Caco-2 (cell line): ENCODE measurements at regions not wholly inside any gene's neighbourhood (a gene's known extent, or its start where the extent isn't known, plus 50 kb on each side); places are given as distances from the start of the nearest gene placed in this dataset.
"Not testable (repeated sequence)": the region's sequence is repeated elsewhere in the genome, so short reads cannot be mapped to it uniquely, and the experiment has no call there.

ENCODE experiments used
- BruUV-seq: library from RNA; stranded (reverse); fragments of 400-500 nt; replicated peaks from 2 replicates; lab custom pipeline; 2021; lab: Mats Ljungman, UMichigan
- CTCF ChIA-PET: fragments of 300-600 bp; sonication (Branson Sonifier 250); formaldehyde crosslinking; loops from one replicate; lab custom pipeline; 2022; ENCODE audit warnings: antibody characterized with exemption; lab: Charles Lee
- POLR2A ChIA-PET: fragments of 300-600 bp; sonication (Branson Sonifier 250); formaldehyde crosslinking; loops from one replicate; lab custom pipeline; 2022; ENCODE audit warnings: antibody characterized with exemption; lab: Charles Lee
- DNase-seq, 2 experiments: peaks; one replicate each; pipeline versions ENCODE4 v3.0.0 to v3.0.0-alpha.2; 2020 to 2022
- H3K27me3 ChIP-seq: replicated peaks from 2 replicates; pipeline ENCODE4 v1.6.0; 2011; ENCODE audit warnings: low read length; ENCODE audit not compliant: control insufficient read depth, insufficient read depth
- H3K36me3 ChIP-seq: 2 replicates; pipeline ENCODE4 v1.5.1; 2011; ENCODE audit warnings: low read length; ENCODE audit not compliant: control insufficient read depth, insufficient read depth
- H3K4me1 ChIP-seq: fragments of 250-450 bp; sonication (Bioruptor Pico); 2 replicates; pipeline ENCODE4 v1.5.1; 2020; ENCODE audit warnings: mild to moderate bottlenecking
- H3K4me3 ChIP-seq: 2 replicates; pipeline ENCODE4 v1.5.1; 2011; ENCODE audit warnings: low read depth, mild to moderate bottlenecking, control low read depth, low read length
- H3K9me3 ChIP-seq: fragments of 250-450 bp; sonication (Bioruptor Pico); 2 replicates; pipeline ENCODE4 v1.5.1; 2020; ENCODE audit warnings: mild to moderate bottlenecking, moderate library complexity
- H3K27ac Mint-ChIP-seq: one replicate; pipeline ENCODE4 v1.8.0; 2022; ENCODE audit warnings: mixed read lengths; ENCODE audit not compliant: unreplicated experiment
- H3K27me3 Mint-ChIP-seq: one replicate; pipeline ENCODE4 v1.8.0; 2022; ENCODE audit warnings: mixed read lengths; ENCODE audit not compliant: insufficient read depth, unreplicated experiment
- H3K36me3 Mint-ChIP-seq: one replicate; pipeline ENCODE4 v1.8.0; 2022; ENCODE audit warnings: mild to moderate bottlenecking, mixed read lengths; ENCODE audit not compliant: insufficient read depth, unreplicated experiment
- H3K4me1 Mint-ChIP-seq: one replicate; pipeline ENCODE4 v1.8.0; 2022; ENCODE audit warnings: low read depth, mixed read lengths; ENCODE audit not compliant: unreplicated experiment
- H3K4me3 Mint-ChIP-seq: one replicate; pipeline ENCODE4 v1.8.0; 2022; ENCODE audit warnings: mild to moderate bottlenecking, moderate library complexity, mixed read lengths; ENCODE audit not compliant: unreplicated experiment
- H3K9me3 Mint-ChIP-seq: one replicate; pipeline ENCODE4 v1.8.0; 2022; ENCODE audit warnings: mixed read lengths; ENCODE audit not compliant: unreplicated experiment
- CTCF ChIP-seq, 2 experiments: fragments of 200-600 bp in 1 of 2; IDR thresholded peaks; 1 replicate in 1 of 2; 2 replicates in 1 of 2; pipeline versions ENCODE4 v1.5.1 to v1.8.0; 2011 to 2022; ENCODE audit warnings: antibody characterized with exemption in 1 of 2, control low read depth in 1 of 2, inconsistent platforms in 1 of 2, low read depth in 1 of 2, low read length in 1 of 2, mild to moderate bottlenecking in 1 of 2, moderate library complexity in 1 of 2; ENCODE audit not compliant: insufficient read depth in 1 of 2, severe bottlenecking in 1 of 2, unreplicated experiment in 1 of 2
- intact Hi-C: fragments of 100-400 bp; cut with micrococcal nuclease; formaldehyde crosslinking; loops from one replicate; pipeline ENCODE4 v1.10.0; 2022; ENCODE audit not compliant: unreplicated experiment

GRCh38 chr13:90846936-90847335 is 500.6 kb upstream of the MIR17HG start:
- Mint-ChIP-seq H3K9me3 (peaks cover 49% of the 10 kb centered on the region), H3K27ac (no peak overlapping the region), H3K27me3 (no peaks in the 10 kb centered on the region), H3K36me3 (no peaks in the 10 kb centered on the region), H3K4me3 (no peak overlapping the region), H3K4me1 (peaks cover 14% of the 10 kb centered on the region)
- Histone ChIP-seq H3K4me3 (no peak overlapping the region), H3K9me3 (no peaks in the 10 kb centered on the region), H3K27me3 (no peaks in the 10 kb centered on the region), H3K36me3 (no peaks in the 10 kb centered on the region), H3K4me1 (peaks cover 9% of the 10 kb centered on the region; the same call in 1 of the 2 replicates)
- no peak for TF ChIP-seq CTCF (IDR thresholded peaks at IDR 0.05; ENCODE audit: insufficient read depth in 1 of 2, low read depth in 1 of 2, low read length in 1 of 2, severe bottlenecking in 1 of 2, unreplicated experiment in 1 of 2)
- intact Hi-C loops, result no loop called here
- no peak for DNase-seq
- ChIA-PET POLR2A (no interaction called here), CTCF (no interaction called here)
- BruUV-seq, result no TSS peak

GRCh38 chr13:90853666-90854065 is 493.8 kb upstream of the MIR17HG start:
- H3K27ac Mint-ChIP-seq, POLR2A ChIA-PET: not testable (repeated sequence)

GRCh38 chr13:90857921-90858320 is 489.6 kb upstream of the MIR17HG start:
- POLR2A ChIA-PET, result no interaction called here
- no peak overlapping the region for H3K4me3 ChIP-seq
- Mint-ChIP-seq H3K4me1 (no peaks in the 10 kb centered on the region), H3K27me3 (no peaks in the 10 kb centered on the region), H3K36me3 (no peaks in the 10 kb centered on the region), H3K9me3 (no peaks in the 10 kb centered on the region), H3K4me3 (no peak overlapping the region), H3K27ac (no peak overlapping the region)
- no peaks in the 10 kb centered on the region for H3K27me3 ChIP-seq
- TF ChIP-seq CTCF (IDR thresholded peaks at IDR 0.05; ENCODE audit: insufficient read depth in 1 of 2, low read depth in 1 of 2, low read length in 1 of 2, severe bottlenecking in 1 of 2, unreplicated experiment in 1 of 2), result no peak
- DNase-seq, result no peak
- no peaks in the 10 kb centered on the region for H3K36me3 ChIP-seq
- BruUV-seq, result no TSS peak
- intact Hi-C loops, result no loop called here
- CTCF ChIA-PET, result interaction anchor here (0.6 kb wide), 1 partner anchor 560 kb away, joined by 3 read pairs; no protein-coding TSS in a partner anchor
- no peaks in the 10 kb centered on the region for H3K9me3 ChIP-seq
- no peaks in the 10 kb centered on the region for H3K4me1 ChIP-seq

More at GRCh38 chr13:90853666-90854065, 493.8 kb upstream of the MIR17HG start:
- H3K4me1 ChIP-seq, H3K36me3 Mint-ChIP-seq, BruUV-seq, H3K36me3 ChIP-seq, H3K4me3 Mint-ChIP-seq, DNase-seq, H3K4me3 ChIP-seq, H3K27me3 ChIP-seq, H3K9me3 ChIP-seq, CTCF ChIA-PET, intact Hi-C loops, H3K27me3 Mint-ChIP-seq: not testable (repeated sequence)
- H3K9me3 Mint-ChIP-seq, result peaks cover 21% of the 10 kb centered on the region
- peaks cover 14% of the 10 kb centered on the region for H3K4me1 Mint-ChIP-seq
